ENCODE measurements at regions not wholly inside any gene's neighbourhood (a gene's known extent, or its start where the extent isn't known, plus 50 kb on each side); places are given as distances from the start of the nearest gene placed in this dataset.

GRCh38 chr1:232291261-232291660 lies 338.7 kb downstream of the SIPA1L2 start:
- CTCF ChIA-PET, result no interaction called here
- POLR2A ChIA-PET (ENCODE audit: low non-redundant PET), result no interaction called here
- intact Hi-C loops (cut with micrococcal nuclease; ENCODE audit: unreplicated experiment), result no loop called here
- H3K9me3 ChIP-seq (ENCODE audit: low read depth, low read length, poor library complexity, severe bottlenecking), result no peaks in the 10 kb centered on the region
- H3K36me3 ChIP-seq (ENCODE audit: insufficient read depth, low read length, poor library complexity, severe bottlenecking), result no peaks in the 10 kb centered on the region
- TF ChIP-seq CTCF (conservative IDR thresholded peaks at IDR 0.05; ENCODE audit: low read depth, low read length), result no peak
- no peak for TF ChIP-seq EZH2 (IDR thresholded peaks at IDR 0.05; ENCODE audit: borderline replicate concordance, low read depth, low read length, poor library complexity, severe bottlenecking)
- H3K27me3 ChIP-seq (replicated peaks; ENCODE audit: insufficient read depth, low read depth, low read length, poor library complexity), result no peaks in the 10 kb centered on the region
- DNase-seq (ENCODE audit: low spot score), result no peak
- no peak overlapping the region for H3K4me3 ChIP-seq (ENCODE audit: low read depth, low read length, poor library complexity, severe bottlenecking)
- H3K27ac ChIP-seq (ENCODE audit: low read depth, low read length, poor library complexity, severe bottlenecking), result no peak overlapping the region
- peaks cover 3% of the 10 kb centered on the region for H3K4me1 ChIP-seq (ENCODE audit: insufficient read depth, low read length, poor library complexity, severe bottlenecking)
- no TSS peak for BruUV-seq (replicated peaks)

GRCh38 chr1:232290570-232290969 lies 339.4 kb downstream of the SIPA1L2 start:
- Histone ChIP-seq H3K9me3 (ENCODE audit: low read depth, low read length, poor library complexity, severe bottlenecking) (no peaks in the 10 kb centered on the region), H3K4me3 (ENCODE audit: low read depth, low read length, poor library complexity, severe bottlenecking) (no peak overlapping the region), H3K27me3 (replicated peaks; ENCODE audit: insufficient read depth, low read depth, low read length, poor library complexity) (no peaks in the 10 kb centered on the region), H3K27ac (ENCODE audit: low read depth, low read length, poor library complexity, severe bottlenecking) (no peak overlapping the region), H3K4me1 (ENCODE audit: insufficient read depth, low read length, poor library complexity, severe bottlenecking) (peaks cover 3% of the 10 kb centered on the region), H3K36me3 (ENCODE audit: insufficient read depth, low read length, poor library complexity, severe bottlenecking) (no peaks in the 10 kb centered on the region)
- CTCF ChIA-PET, result no interaction called here
- no TSS peak for BruUV-seq (replicated peaks)
- intact Hi-C loops (cut with micrococcal nuclease; ENCODE audit: unreplicated experiment), result no loop called here
- no peak for DNase-seq (ENCODE audit: low spot score)
- no peak for TF ChIP-seq CTCF (conservative IDR thresholded peaks at IDR 0.05; ENCODE audit: low read depth, low read length)
- POLR2A ChIA-PET (ENCODE audit: low non-redundant PET), result no interaction called here

- Histone ChIP-seq H3K27me3 (replicated peaks; ENCODE audit: insufficient read depth, low read depth, low read length, poor library complexity) (no peaks in the 10 kb centered on the region), H3K4me3 (ENCODE audit: low read depth, low read length, poor library complexity, severe bottlenecking) (no peak overlapping the region), H3K9me3 (ENCODE audit: low read depth, low read length, poor library complexity, severe bottlenecking) (no peaks in the 10 kb centered on the region), H3K4me1 (ENCODE audit: insufficient read depth, low read length, poor library complexity, severe bottlenecking) (peaks cover 12% of the 10 kb centered on the region), H3K36me3 (ENCODE audit: insufficient read depth, low read length, poor library complexity, severe bottlenecking) (no peaks in the 10 kb centered on the region), H3K27ac (ENCODE audit: low read depth, low read length, poor library complexity, severe bottlenecking) (no peak overlapping the region)
- no TSS peak for BruUV-seq (replicated peaks)
- no peak for TF ChIP-seq CTCF (conservative IDR thresholded peaks at IDR 0.05; ENCODE audit: low read depth, low read length)
- no peak for TF ChIP-seq EZH2 (IDR thresholded peaks at IDR 0.05; ENCODE audit: borderline replicate concordance, low read depth, low read length, poor library complexity, severe bottlenecking)
- POLR2A ChIA-PET (ENCODE audit: low non-redundant PET), result no interaction called here
- intact Hi-C loops (cut with micrococcal nuclease; ENCODE audit: unreplicated experiment), result no loop called here
- DNase-seq (ENCODE audit: low spot score), result no peak
- CTCF ChIA-PET, result no interaction called here
Observed at GRCh38 chr1:232287676-232288569, 342.0 kb downstream of the SIPA1L2 start.
